Neural crest cell (in vitro differentiated cells): ENCODE measurements at regions not wholly inside any gene's neighbourhood (a gene's known extent, or its start where the extent isn't known, plus 50 kb on each side); places are given as distances from the start of the nearest gene placed in this dataset.

ENCODE experiments used
- DNase-seq: peaks from one replicate; pipeline ENCODE4 v3.0.0; 2021; ENCODE audit warnings: low read depth, mixed read lengths, low spot score
- H3K27ac Mint-ChIP-seq: one replicate; pipeline ENCODE4 v1.8.0; 2021; ENCODE audit warnings: mild to moderate bottlenecking, mixed read lengths; ENCODE audit not compliant: unreplicated experiment
- H3K27me3 Mint-ChIP-seq: 2 replicates; pipeline ENCODE4 v1.8.0; 2021; ENCODE audit warnings: low read depth, mild to moderate bottlenecking, mixed read lengths
- H3K36me3 Mint-ChIP-seq: 2 replicates; pipeline ENCODE4 v1.8.0; 2021; ENCODE audit warnings: low read depth, mild to moderate bottlenecking, mixed read lengths
- H3K4me1 Mint-ChIP-seq: 2 replicates; pipeline ENCODE4 v1.8.0; 2021; ENCODE audit warnings: mixed read lengths
- H3K4me3 Mint-ChIP-seq: one replicate; pipeline ENCODE4 v1.8.0; 2021; ENCODE audit warnings: mild to moderate bottlenecking, mixed read lengths
- H3K9me3 Mint-ChIP-seq: 2 replicates; pipeline ENCODE4 v1.8.0; 2021; ENCODE audit warnings: mixed read lengths
- CTCF ChIP-seq: fragments of 200-600 bp; sonication (generic); conservative IDR thresholded peaks from 2 replicates; pipeline ENCODE4 v1.5.0; 2021; ENCODE audit warnings: antibody characterized with exemption, mild to moderate bottlenecking

- no peaks in the 10 kb centered on the region for H3K27me3 Mint-ChIP-seq
- DNase-seq = no peak
- H3K9me3 Mint-ChIP-seq = peaks cover 4% of the 10 kb centered on the region
- no peaks in the 10 kb centered on the region for H3K36me3 Mint-ChIP-seq
- no peak overlapping the region for H3K4me3 Mint-ChIP-seq
- peaks cover 18% of the 10 kb centered on the region for H3K4me1 Mint-ChIP-seq
- no peak overlapping the region for H3K27ac Mint-ChIP-seq
- TF ChIP-seq CTCF = no peak
These were observed 86.2 kb upstream of the TSPAN5 start for GRCh38 chr4:98744372-98745150.

GRCh38 chr4:98741952-98742351, 83.5 kb upstream of the TSPAN5 start:
- TF ChIP-seq CTCF = no peak
- Mint-ChIP-seq H3K4me1 (peaks cover 4% of the 10 kb centered on the region), H3K27me3 (no peaks in the 10 kb centered on the region), H3K27ac (no peak overlapping the region), H3K9me3 (peaks cover 13% of the 10 kb centered on the region), H3K4me3 (no peak overlapping the region), H3K36me3 (peaks cover 3% of the 10 kb centered on the region)
- DNase-seq = no peak

- no peak for DNase-seq
- Mint-ChIP-seq H3K27ac (no peak overlapping the region), H3K4me1 (no peaks in the 10 kb centered on the region), H3K4me3 (no peak overlapping the region), H3K27me3 (no peaks in the 10 kb centered on the region), H3K9me3 (peaks cover 13% of the 10 kb centered on the region), H3K36me3 (peaks cover 3% of the 10 kb centered on the region)
- TF ChIP-seq CTCF = no peak
These were observed 81.3 kb upstream of the TSPAN5 start for GRCh38 chr4:98739751-98740150.

- Mint-ChIP-seq H3K36me3 (peaks cover 3% of the 10 kb centered on the region), H3K9me3 (peaks cover 13% of the 10 kb centered on the region)
These were observed 75.2 kb upstream of the TSPAN5 start for GRCh38 chr4:98733601-98734000.

GRCh38 chr4:98728871-98729270, 70.5 kb upstream of the TSPAN5 start:
- Mint-ChIP-seq H3K36me3 (peaks cover 5% of the 10 kb centered on the region), H3K9me3 (peaks cover 2% of the 10 kb centered on the region), H3K27me3 (no peaks in the 10 kb centered on the region), H3K27ac (no peak overlapping the region), H3K4me1 (no peaks in the 10 kb centered on the region), H3K4me3 (no peak overlapping the region)
- TF ChIP-seq CTCF = no peak
- no peak for DNase-seq

More at GRCh38 chr4:98733601-98734000, 75.2 kb upstream of the TSPAN5 start:
- DNase-seq = no peak
- no peak overlapping the region for H3K27ac Mint-ChIP-seq
- H3K27me3 Mint-ChIP-seq = no peaks in the 10 kb centered on the region
- no peak for TF ChIP-seq CTCF
- H3K4me3 Mint-ChIP-seq = no peak overlapping the region
- H3K4me1 Mint-ChIP-seq = no peaks in the 10 kb centered on the region
